Upper lobe of left lung (tissue), 4 donors: ENCODE measurements at regions not wholly inside any gene's neighbourhood (a gene's known extent, or its start where the extent isn't known, plus 50 kb on each side); places are given as distances from the start of the nearest gene placed in this dataset.

ENCODE experiments used
- POLR2A ChIP-seq, 4 donors: fragments of 450-650 bp; IDR thresholded peaks; one replicate each; pipeline ENCODE4 v1.5.1; 2016 to 2017; ENCODE audit warnings: antibody characterized with exemption in 4 of 4, mild to moderate bottlenecking in 2 of 4
- TF ChIP-seq, protein P1 (sequence below), 6 experiments: fragments of 450-650 bp in 4 of 6; fragments of 200-600 bp in 2 of 6; sonication (generic) in 2 of 6; IDR thresholded peaks; one replicate each; pipeline ENCODE4 v1.5.1; 2016 to 2019; ENCODE audit warnings: antibody characterized with exemption in 6 of 6

DNA sequence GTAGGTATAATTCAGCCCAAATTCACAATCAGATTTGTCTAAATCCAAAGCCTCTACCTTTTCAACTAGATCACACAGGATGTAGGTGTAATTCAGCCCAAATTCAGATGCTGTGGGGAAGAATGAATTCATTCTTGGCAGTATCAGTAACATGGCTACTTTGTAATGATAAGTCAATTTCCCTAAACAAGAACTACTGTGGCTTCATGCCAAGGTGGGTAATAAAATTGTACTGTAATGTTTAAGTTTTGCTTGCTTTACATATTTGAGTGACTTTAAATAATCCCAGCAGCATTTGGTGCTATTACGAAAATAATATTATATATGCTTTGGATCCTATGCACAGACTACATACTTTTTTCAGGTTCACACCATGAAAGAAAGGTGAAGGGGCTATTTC is 239.1 kb downstream of the HDGFL1 start:
- TF ChIP-seq POLR2A (IDR thresholded peaks at IDR 0.05), result no peak
- TF ChIP-seq, protein P1, sequence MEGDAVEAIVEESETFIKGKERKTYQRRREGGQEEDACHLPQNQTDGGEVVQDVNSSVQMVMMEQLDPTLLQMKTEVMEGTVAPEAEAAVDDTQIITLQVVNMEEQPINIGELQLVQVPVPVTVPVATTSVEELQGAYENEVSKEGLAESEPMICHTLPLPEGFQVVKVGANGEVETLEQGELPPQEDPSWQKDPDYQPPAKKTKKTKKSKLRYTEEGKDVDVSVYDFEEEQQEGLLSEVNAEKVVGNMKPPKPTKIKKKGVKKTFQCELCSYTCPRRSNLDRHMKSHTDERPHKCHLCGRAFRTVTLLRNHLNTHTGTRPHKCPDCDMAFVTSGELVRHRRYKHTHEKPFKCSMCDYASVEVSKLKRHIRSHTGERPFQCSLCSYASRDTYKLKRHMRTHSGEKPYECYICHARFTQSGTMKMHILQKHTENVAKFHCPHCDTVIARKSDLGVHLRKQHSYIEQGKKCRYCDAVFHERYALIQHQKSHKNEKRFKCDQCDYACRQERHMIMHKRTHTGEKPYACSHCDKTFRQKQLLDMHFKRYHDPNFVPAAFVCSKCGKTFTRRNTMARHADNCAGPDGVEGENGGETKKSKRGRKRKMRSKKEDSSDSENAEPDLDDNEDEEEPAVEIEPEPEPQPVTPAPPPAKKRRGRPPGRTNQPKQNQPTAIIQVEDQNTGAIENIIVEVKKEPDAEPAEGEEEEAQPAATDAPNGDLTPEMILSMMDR (IDR thresholded peaks at IDR 0.05), result no peak
